HepG2 (cell line): ENCODE measurements at regions not wholly inside any gene's neighbourhood (a gene's known extent, or its start where the extent isn't known, plus 50 kb on each side); places are given as distances from the start of the nearest gene placed in this dataset.
A peak's percentile ranks its signal among the peaks of the same experiment; 100 is the strongest.

Source experiments
- ATAC-seq: fragments of 200-7000 bp; cut with Tn5 transposase; 3 replicates; pipeline ENCODE4 v1.9.1; 2020; ENCODE audit warnings: mild to moderate bottlenecking, moderate library complexity
- BruUV-seq: library from RNA; stranded (reverse); fragments of 400-500 nt; replicated peaks from 2 replicates; lab custom pipeline; 2021; lab: Mats Ljungman, UMichigan
- CTCF ChIA-PET: fragments of 300-600 bp; formaldehyde crosslinking; extraction: SDS; loops from one replicate; lab custom pipeline; 2021; ENCODE audit warnings: low total read pairs, inconsistent platforms, low intra/inter-chr PET ratio; lab: Yijun Ruan, JAX
- POLR2A ChIA-PET: fragments of 350-600 bp; sonication (Branson Sonifier 250); formaldehyde crosslinking; loops from one replicate; lab custom pipeline; 2020; ENCODE audit warnings: antibody characterized with exemption, inconsistent platforms; lab: Yijun Ruan, JAX
- DNase-seq: peaks from one replicate; pipeline ENCODE4 v3.0.0-alpha.2; 2015; ENCODE audit warnings: low spot score
- FAIRE-seq: peaks from 3 replicates; lab custom pipeline; 2011; peaks lifted over from hg19 to GRCh38; lab: Jason Lieb, UNC
- H2AFZ ChIP-seq: one replicate; pipeline ENCODE4 v1.6.1; 2011; ENCODE audit warnings: low read length, inconsistent platforms
- H3K27ac ChIP-seq: fragments of 300-600 bp; 3 replicates; pipeline ENCODE4 v1.8.0; 2011; ENCODE audit warnings: mixed run types, mild to moderate bottlenecking, mixed read lengths, low read length, inconsistent platforms; ENCODE audit not compliant: insufficient read depth; ENCODE audit errors: extremely low read length
- H3K27me3 ChIP-seq, 2 experiments: fragments of 200-600 bp in 1 of 2; 2 replicates in 1 of 2; 3 replicates in 1 of 2; pipeline versions ENCODE4 v1.6.0 to v1.8.0; 2011; ENCODE audit warnings: low read length in 2 of 2, mild to moderate bottlenecking in 2 of 2, moderate library complexity in 2 of 2, inconsistent platforms in 1 of 2; ENCODE audit not compliant: insufficient read depth in 2 of 2, control insufficient read depth in 1 of 2
- H3K36me3 ChIP-seq, 2 experiments: fragments of 200-600 bp in 1 of 2; replicated peaks in 1 of 2; 2 replicates in 1 of 2; 3 replicates in 1 of 2; pipeline versions ENCODE4 v1.5.1 to v1.8.0; 2011; ENCODE audit warnings: low read length in 2 of 2, inconsistent platforms in 1 of 2; ENCODE audit not compliant: insufficient read depth in 2 of 2, control insufficient read depth in 1 of 2
- H3K4me1 ChIP-seq: 2 replicates; pipeline ENCODE4 v1.5.1; 2012; ENCODE audit warnings: low read length, inconsistent platforms; ENCODE audit not compliant: insufficient read depth
- H3K4me2 ChIP-seq: 2 replicates; pipeline ENCODE4 v1.6.0; 2011; ENCODE audit warnings: low read depth, low read length, inconsistent platforms
- H3K4me3 ChIP-seq, 3 experiments: fragments of 200-600 bp in 1 of 3; sonication (generic), shearing (Covaris generic) in 1 of 3; replicated peaks in 1 of 3; 2 replicates each; pipeline ENCODE4 v1.5.1; 2011 to 2016; ENCODE audit warnings: low read length in 3 of 3, inconsistent platforms in 2 of 3, low read depth in 2 of 3, mild to moderate bottlenecking in 2 of 3, control low read depth in 1 of 3, mixed read lengths in 1 of 3; ENCODE audit not compliant: insufficient read depth in 1 of 3
- H3K79me2 ChIP-seq: one replicate; pipeline ENCODE4 v1.6.1; 2011; ENCODE audit warnings: low read length, inconsistent platforms; ENCODE audit not compliant: insufficient read depth
- H3K9ac ChIP-seq: 2 replicates; pipeline ENCODE4 v1.6.0; 2011; ENCODE audit warnings: mild to moderate bottlenecking, low read depth, low read length, inconsistent platforms; ENCODE audit not compliant: insufficient read depth
- H3K9me3 ChIP-seq: 2 replicates; pipeline ENCODE4 v1.5.1; 2012; ENCODE audit warnings: mild to moderate bottlenecking, low read length
- H4K20me1 ChIP-seq: 2 replicates; pipeline ENCODE4 v1.6.0; 2011; ENCODE audit warnings: inconsistent platforms, mild to moderate bottlenecking, low read length, moderate library complexity; ENCODE audit not compliant: insufficient read depth
- CHCHD3 ChIP-seq: sonication (generic); formaldehyde crosslinking; IDR thresholded peaks from 2 replicates; pipeline ENCODE4 v1.8.0; 2022; ENCODE audit warnings: mild to moderate bottlenecking, missing genetic modification reagents, moderate library complexity
- CHD2 ChIP-seq: IDR thresholded peaks from 2 replicates; pipeline ENCODE4 v1.6.1; 2011; ENCODE audit warnings: low read depth, low read length, improper control_type of control experiment
- FOXJ3 ChIP-seq: sonication (generic); formaldehyde crosslinking; IDR thresholded peaks from 2 replicates; pipeline ENCODE4 v1.4.0; 2020; ENCODE audit warnings: missing genetic modification reagents, mild to moderate bottlenecking, borderline replicate concordance
- GATAD2A ChIP-seq: IDR thresholded peaks from 2 replicates; pipeline ENCODE4 v1.6.1; 2016
- IRF2 ChIP-seq: IDR thresholded peaks from 2 replicates; pipeline ENCODE4 v1.6.1; 2018; ENCODE audit warnings: missing genetic modification reagents, missing compliant biosample characterization
- JARID2 ChIP-seq: sonication (generic); formaldehyde crosslinking; IDR thresholded peaks from 2 replicates; pipeline ENCODE4 v1.8.1; 2023; ENCODE audit warnings: missing genetic modification reagents, inconsistent platforms; ENCODE audit not compliant: insufficient replicate concordance
- PATZ1 ChIP-seq: sonication (generic); formaldehyde crosslinking; IDR thresholded peaks from 2 replicates; pipeline ENCODE4 v1.4.0; 2020; ENCODE audit warnings: missing genetic modification reagents
- U2AF1 ChIP-seq: fragments of 200-400 bp; formaldehyde crosslinking; optimal IDR thresholded peaks from 2 replicates; pipeline ENCODE3; 2017; ENCODE audit warnings: mild to moderate bottlenecking, low read depth, low read length
- ZEB1 ChIP-seq: IDR thresholded peaks from 2 replicates; pipeline ENCODE4 v1.6.1; 2012; ENCODE audit warnings: mild to moderate bottlenecking, low read depth, inconsistent platforms; ENCODE audit not compliant: insufficient replicate concordance
- ZNF263 ChIP-seq: sonication (generic); formaldehyde crosslinking; IDR thresholded peaks from 2 replicates; pipeline ENCODE4 v1.4.0; 2020; ENCODE audit warnings: missing genetic modification reagents
- ZNF354B ChIP-seq: sonication (generic); formaldehyde crosslinking; IDR thresholded peaks from 2 replicates; pipeline ENCODE4 v1.8.0; 2022; ENCODE audit warnings: mild to moderate bottlenecking, missing genetic modification reagents
- ZNF569 ChIP-seq: sonication (generic); formaldehyde crosslinking; IDR thresholded peaks from 2 replicates; pipeline ENCODE4 v1.5.0; 2020; ENCODE audit warnings: mild to moderate bottlenecking, missing genetic modification reagents, moderate library complexity, borderline replicate concordance
- ZNF746 ChIP-seq: sonication (generic); formaldehyde crosslinking; IDR thresholded peaks from 2 replicates; pipeline ENCODE4 v1.8.0; 2022; ENCODE audit warnings: mild to moderate bottlenecking, missing genetic modification reagents
- ZUFSP ChIP-seq: sonication (generic); formaldehyde crosslinking; IDR thresholded peaks from 2 replicates; pipeline ENCODE4 v1.9.0; 2021; ENCODE audit warnings: missing genetic modification reagents, mild to moderate bottlenecking, borderline replicate concordance
- WGBS: methylation state at CpG from one replicate; pipeline ENCODE4 v1.1.6; 2017; ENCODE audit warnings: low lambda C conversion rate; 5-methylcytosine and 5-hydroxymethylcytosine counted together
- in situ Hi-C: cut with HindIII; loops from 2 replicates; pipeline ENCODE4 v1.10.0; 2017; ENCODE audit warnings: low pct_unique_long_range_greater_than_20kb; ENCODE audit not compliant: extremely low pct_ligation_motif_present
- intact Hi-C: fragments of 100-400 bp; cut with micrococcal nuclease; formaldehyde crosslinking; loops from one replicate; pipeline ENCODE4 v1.10.0; 2022; ENCODE audit not compliant: unreplicated experiment
- TF ChIP-seq, protein P1 (sequence below): sonication (generic); formaldehyde crosslinking; IDR thresholded peaks from 2 replicates; pipeline ENCODE4 v1.5.0; 2020; ENCODE audit warnings: missing genetic modification reagents, mild to moderate bottlenecking, borderline replicate concordance

GRCh38 chr12:65532764-65533163, 254.3 kb downstream of the MSRB3 start:
- FAIRE-seq (no peak), DNase-seq (peak; percentile 13), ATAC-seq (peak; percentile 73)
- Histone ChIP-seq H3K4me2 (peak overlapping the region; percentile 37; the same call in 1 of the 2 replicates), H3K79me2 (no peaks in the 10 kb centered on the region), H3K27ac (no peak overlapping the region), H4K20me1 (no peaks in the 10 kb centered on the region), H2AFZ (no peak overlapping the region), H3K4me3 (no peak overlapping the region), H3K4me1 (peaks cover 14% of the 10 kb centered on the region), H3K36me3 (no peaks in the 10 kb centered on the region), H3K9ac (no peak overlapping the region), H3K9me3 (no peaks in the 10 kb centered on the region), H3K27me3 (no peaks in the 10 kb centered on the region)
- in situ Hi-C loops, result no loop called here
- BruUV-seq, result no TSS peak
- TF ChIP-seq PATZ1 (CRISPR knock-in tag) (0 out of 2 replicates have a peak, but pooled peaks have one; percentile 44), FOXJ3 (CRISPR knock-in tag) (no peak), ZNF263 (0 out of 2 replicates have a peak, but pooled peaks have one; percentile 14)
- ChIA-PET CTCF (no interaction called here), POLR2A (no interaction called here)
- 3% methylated on average over 5 of the region's 5 CpGs for WGBS
- intact Hi-C loops, result no loop called here

- Histone ChIP-seq H2AFZ (no peak overlapping the region), H3K27me3 (no peaks in the 10 kb centered on the region), H3K79me2 (no peaks in the 10 kb centered on the region), H3K36me3 (no peaks in the 10 kb centered on the region), H3K9ac (no peak overlapping the region), H3K9me3 (no peaks in the 10 kb centered on the region), H3K4me2 (no peak overlapping the region), H3K4me3 (no peak overlapping the region), H3K4me1 (peaks cover 14% of the 10 kb centered on the region), H3K27ac (no peak overlapping the region), H4K20me1 (no peaks in the 10 kb centered on the region)
- BruUV-seq, result no TSS peak
- in situ Hi-C loops (no loop called here), intact Hi-C loops (no loop called here)
- 60% methylated on average over 10 of the region's 10 CpGs for WGBS
- no peak for FAIRE-seq
- ATAC-seq, result no peak
- ChIA-PET CTCF (no interaction called here), POLR2A (no interaction called here)
- no peak for DNase-seq
- TF ChIP-seq, protein P1, sequence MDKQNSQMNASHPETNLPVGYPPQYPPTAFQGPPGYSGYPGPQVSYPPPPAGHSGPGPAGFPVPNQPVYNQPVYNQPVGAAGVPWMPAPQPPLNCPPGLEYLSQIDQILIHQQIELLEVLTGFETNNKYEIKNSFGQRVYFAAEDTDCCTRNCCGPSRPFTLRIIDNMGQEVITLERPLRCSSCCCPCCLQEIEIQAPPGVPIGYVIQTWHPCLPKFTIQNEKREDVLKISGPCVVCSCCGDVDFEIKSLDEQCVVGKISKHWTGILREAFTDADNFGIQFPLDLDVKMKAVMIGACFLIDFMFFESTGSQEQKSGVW (CRISPR knock-in tag), result no peak
- no peak for TF ChIP-seq GATAD2A (CRISPR knock-in tag)
- no peak for TF ChIP-seq CHCHD3 (CRISPR knock-in tag)
- TF ChIP-seq ZEB1, result no peak
- no peak for TF ChIP-seq JARID2 (CRISPR knock-in tag)
- TF ChIP-seq CHD2, result no peak
- no peak for TF ChIP-seq ZNF746 (CRISPR knock-in tag)
- TF ChIP-seq ZNF569 (CRISPR knock-in tag), result no peak
- no peak for TF ChIP-seq ZNF354B (CRISPR knock-in tag)
- TF ChIP-seq ZUFSP (CRISPR knock-in tag), result no peak
- no peak for TF ChIP-seq IRF2
- no peak for TF ChIP-seq U2AF1
Measured at GRCh38 chr12:65533177-65533883, 254.8 kb downstream of the MSRB3 start.
